GM19463 (cell line): ENCODE measurements at regions not wholly inside any gene's neighbourhood (a gene's known extent, or its start where the extent isn't known, plus 50 kb on each side); places are given as distances from the start of the nearest gene placed in this dataset.
"Not testable (repeated sequence)": the region's sequence is repeated elsewhere in the genome, so short reads cannot be mapped to it uniquely, and the experiment has no call there.

ENCODE experiments used
- ATAC-seq: cut with Tn5 transposase; IDR thresholded peaks from one replicate; pipeline ENCODE4 v1.9.1; 2021; ENCODE audit warnings: mild to moderate bottlenecking, moderate library complexity; ENCODE audit not compliant: unreplicated experiment

GRCh38 chr10:108633046-108633445 is 1290.3 kb downstream of the XPNPEP1 start:
- ATAC-seq, result no peak

GRCh38 chr10:108632144-108632543 is 1291.2 kb downstream of the XPNPEP1 start:
- ATAC-seq, result peak; percentile 43

GRCh38 chr10:108631332-108631731 is 1292.0 kb downstream of the XPNPEP1 start:
- ATAC-seq, result peak; percentile 83

GRCh38 chr10:108629834-108630233 is 1293.5 kb downstream of the XPNPEP1 start:
- no peak for ATAC-seq

- no peak for ATAC-seq
These were observed 1299.3 kb downstream of the XPNPEP1 start for GRCh38 chr10:108624052-108624451.

GRCh38 chr10:108620821-108621534 is 1302.3 kb downstream of the XPNPEP1 start:
- ATAC-seq, result no peak

GRCh38 chr10:108616559-108617285 is 1306.6 kb downstream of the XPNPEP1 start:
- peak; percentile 86 for ATAC-seq

GRCh38 chr10:108615576-108616320 is 1307.6 kb downstream of the XPNPEP1 start:
- no peak for ATAC-seq

GRCh38 chr10:108612485-108612884 is 1310.8 kb downstream of the XPNPEP1 start:
- no peak for ATAC-seq

- ATAC-seq, result peak; percentile 60
These were observed 1314.5 kb downstream of the XPNPEP1 start for GRCh38 chr10:108608860-108609259.

- ATAC-seq, result no peak
These were observed 1321.5 kb downstream of the XPNPEP1 start for GRCh38 chr10:108601851-108602250.

GRCh38 chr10:108600511-108600910 is 1322.8 kb downstream of the XPNPEP1 start:
- not testable (repeated sequence) for ATAC-seq

GRCh38 chr10:108599317-108599716 is 1324.0 kb downstream of the XPNPEP1 start:
- ATAC-seq, result peak; percentile 35

- no peak for ATAC-seq
These were observed 1324.5 kb downstream of the XPNPEP1 start for GRCh38 chr10:108598831-108599230.

GRCh38 chr10:108598320-108598695 is 1325.0 kb downstream of the XPNPEP1 start:
- ATAC-seq, result no peak

- ATAC-seq, result no peak
These were observed 1325.5 kb downstream of the XPNPEP1 start for GRCh38 chr10:108597657-108598319.

GRCh38 chr10:108597031-108597430 is 1326.3 kb downstream of the XPNPEP1 start:
- no peak for ATAC-seq

GRCh38 chr10:108592956-108593355 is 1330.4 kb downstream of the XPNPEP1 start:
- ATAC-seq, result no peak

- ATAC-seq, result no peak
These were observed 1331.9 kb downstream of the XPNPEP1 start for GRCh38 chr10:108591417-108591816.

- ATAC-seq, result no peak
These were observed 1336.9 kb downstream of the XPNPEP1 start for GRCh38 chr10:108586424-108586823.

- ATAC-seq, result no peak
These were observed 1339.4 kb downstream of the XPNPEP1 start for GRCh38 chr10:108583877-108584276.
